ENCODE measurements at regions not wholly inside any gene's neighbourhood (a gene's known extent, or its start where the extent isn't known, plus 50 kb on each side); places are given as distances from the start of the nearest gene placed in this dataset.

DNA sequence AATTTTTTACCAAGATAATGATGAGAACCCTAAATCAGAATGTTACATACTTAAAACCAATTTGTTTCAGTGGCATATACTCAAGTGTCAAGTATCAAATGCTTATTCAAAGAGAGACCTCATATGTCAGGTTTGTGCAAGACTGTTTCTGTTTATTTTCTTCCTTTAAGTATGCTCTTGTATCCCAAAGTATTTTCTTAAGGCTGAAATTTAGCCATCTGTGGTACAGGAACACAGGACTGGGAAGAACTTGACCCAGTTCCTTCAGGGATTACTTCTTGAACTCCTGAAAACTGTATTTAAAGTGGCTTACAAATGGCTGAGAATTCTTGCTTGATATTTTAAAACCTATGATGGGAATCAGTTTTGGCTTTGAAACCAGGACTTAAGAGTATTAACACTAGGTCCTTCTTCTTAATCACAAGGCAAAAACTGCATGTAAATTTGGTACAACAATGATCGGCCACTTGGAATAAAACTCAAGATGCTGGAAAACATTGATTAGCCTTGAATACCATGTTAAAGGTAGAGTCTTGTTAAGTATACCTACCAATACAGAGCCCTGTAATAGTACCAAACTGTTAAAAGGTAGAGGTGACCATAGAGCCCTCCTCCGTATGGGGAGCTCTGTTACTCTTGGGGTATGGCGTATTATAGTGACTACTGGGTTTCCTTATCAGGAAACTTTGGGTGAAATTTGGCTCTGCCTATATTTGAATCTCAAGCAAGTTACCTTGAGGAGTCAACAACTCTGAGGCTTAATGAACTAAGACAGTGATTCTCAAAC lies 95.9 kb downstream of the BLID start:
- TF ChIP-seq EZH2phosphoT487 (IDR thresholded peaks at IDR 0.05; ENCODE audit: insufficient read depth, low read depth) (no peak), EZH2 (IDR thresholded peaks at IDR 0.05; ENCODE audit: insufficient read depth, poor library complexity, severe bottlenecking) (no peak)

All from GM23248 (cell line).